ENCODE measurements at regions not wholly inside any gene's neighbourhood (a gene's known extent, or its start where the extent isn't known, plus 50 kb on each side); places are given as distances from the start of the nearest gene placed in this dataset.

GRCh38 chr10:60591119-60591518 lies 187.2 kb upstream of the CDK1 start:
- TF ChIP-seq CTCF (conservative IDR thresholded peaks at IDR 0.05; ENCODE audit: low read depth in 2 of 2): no peak
- TF ChIP-seq POLR2AphosphoS5 (IDR thresholded peaks at IDR 0.05; ENCODE audit: low read depth): no peak
- TF ChIP-seq EZH2 (IDR thresholded peaks at IDR 0.05; ENCODE audit: low read depth, unreplicated experiment): no peak
- no peak for TF ChIP-seq REST (IDR thresholded peaks at IDR 0.05; ENCODE audit: unreplicated experiment)
- TF ChIP-seq CREB1 (CRISPR knock-in tag; IDR thresholded peaks at IDR 0.05; ENCODE audit: low read depth): no peak

All from GM23338 (cell line).